ENCODE measurements at regions not wholly inside any gene's neighbourhood (a gene's known extent, or its start where the extent isn't known, plus 50 kb on each side); places are given as distances from the start of the nearest gene placed in this dataset.
"Not testable (repeated sequence)": the region's sequence is repeated elsewhere in the genome, so short reads cannot be mapped to it uniquely, and the experiment has no call there.

DNA sequence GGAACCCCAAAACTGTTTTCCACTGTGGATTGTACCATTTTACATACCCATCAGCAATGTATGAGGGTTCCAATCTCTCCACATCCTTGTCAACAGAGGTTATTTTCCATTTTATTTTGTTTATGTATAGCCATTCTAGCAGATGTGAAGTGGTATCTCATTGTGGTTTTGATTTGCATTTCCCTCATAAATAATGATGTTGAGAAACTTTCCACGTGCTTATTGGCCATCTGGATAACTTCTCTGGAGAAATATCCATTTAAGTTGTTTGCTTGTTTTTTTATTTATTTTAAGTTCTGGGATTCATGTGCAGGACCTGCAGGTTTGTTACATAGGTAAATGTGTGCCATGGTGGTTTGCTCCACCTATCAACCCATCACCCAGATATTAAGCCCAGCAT lies 280.2 kb upstream of the USP25 start:
- Histone ChIP-seq H3K4ac (ENCODE audit: low read length) (no peak overlapping the region), H2BK120ac (ENCODE audit: low read depth, low read length) (no peak overlapping the region), H3K9ac (ENCODE audit: low read depth, low read length, poor library complexity) (no peak overlapping the region), H3K18ac (ENCODE audit: low read length) (no peak overlapping the region), H2AFZ (ENCODE audit: low read length) (no peak overlapping the region), H4K91ac (ENCODE audit: low read depth, low read length, poor library complexity) (no peak overlapping the region), H2BK5ac (ENCODE audit: low read length) (no peak overlapping the region), H3K4me2 (ENCODE audit: insufficient read depth, low read length, poor library complexity, severe bottlenecking) (no peak overlapping the region), H3K23ac (ENCODE audit: low read depth, low read length, poor library complexity) (no peak overlapping the region), H3K9me3 (replicated peaks in 1 of 2; ENCODE audit: control insufficient read depth in 2 of 2, insufficient read depth in 1 of 2, low read depth in 1 of 2, low read length in 2 of 2) (peaks cover 0 to 23% of the 10 kb centered on the region in 2 donors), H3K27ac (replicated peaks; ENCODE audit: low read length) (no peak overlapping the region), H3K14ac (ENCODE audit: low read length) (no peak overlapping the region), H2BK12ac (ENCODE audit: low read length) (no peak overlapping the region), H3K79me1 (ENCODE audit: low read depth, low read length) (no peaks in the 10 kb centered on the region), H2BK15ac (ENCODE audit: low read length) (no peak overlapping the region), H3K4me1 (ENCODE audit: control insufficient read depth in 2 of 2, insufficient read depth in 1 of 2, low read depth in 1 of 2, low read length in 2 of 2) (peaks cover 6 to 7% of the 10 kb centered on the region in 2 donors), H2AK5ac (ENCODE audit: low read depth, low read length) (no peak overlapping the region), H4K8ac (ENCODE audit: low read depth, low read length) (no peak overlapping the region), H3K4me3 (ENCODE audit: low read length in 2 of 2) (no peak overlapping the region), H3K36me3 (replicated peaks in 1 of 2; ENCODE audit: control insufficient read depth in 2 of 2, insufficient read depth in 2 of 2, low read length in 2 of 2) (no peaks in the 10 kb centered on the region), H3K27me3 (ENCODE audit: control insufficient read depth in 3 of 3, insufficient read depth in 3 of 3, low read depth in 1 of 3, low read length in 3 of 3) (no peaks in the 10 kb centered on the region)
- DNase-seq (ENCODE audit: low spot score): no peak
- WGBS, 2 donors (ENCODE audit: extremely low coverage in 2 of 2, insufficient read length in 2 of 2, insufficient replicate concordance in 1 of 2): no CpG with 5 or more reads among the region's 1 CpG

DNA sequence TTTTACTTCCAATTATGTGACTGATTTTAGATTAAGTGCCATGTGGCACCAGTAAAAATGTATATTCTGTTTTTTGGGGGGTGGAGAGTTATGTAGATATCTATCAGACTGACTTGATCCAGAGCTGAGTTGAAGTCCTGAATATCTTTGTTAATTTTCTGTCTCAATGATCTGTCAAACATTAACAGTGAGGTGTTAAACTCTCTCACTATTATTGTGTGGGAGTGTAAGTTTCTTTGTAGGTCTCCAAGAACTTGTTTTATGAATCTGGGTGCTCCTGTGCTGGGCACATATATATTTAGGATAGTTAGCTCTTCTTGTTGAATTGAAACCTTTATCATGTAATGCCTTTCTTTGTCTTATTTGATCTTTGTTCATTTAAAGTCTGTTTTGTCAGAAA lies 276.5 kb upstream of the USP25 start:
- H3K79me1 ChIP-seq (ENCODE audit: low read depth, low read length): no peaks in the 10 kb centered on the region
- H3K27ac ChIP-seq (replicated peaks; ENCODE audit: low read length): no peak overlapping the region
- H3K9me3 ChIP-seq (replicated peaks in 1 of 2; ENCODE audit: control insufficient read depth in 2 of 2, insufficient read depth in 1 of 2, low read depth in 1 of 2, low read length in 2 of 2): peaks cover 0 to 21% of the 10 kb centered on the region in 2 donors
- H2BK120ac ChIP-seq (ENCODE audit: low read depth, low read length): no peak overlapping the region
- no peak overlapping the region for H2AFZ ChIP-seq (ENCODE audit: low read length)
- H2BK5ac ChIP-seq (ENCODE audit: low read length): no peak overlapping the region
- H3K4me1 ChIP-seq (ENCODE audit: control insufficient read depth in 2 of 2, insufficient read depth in 1 of 2, low read depth in 1 of 2, low read length in 2 of 2): peaks cover 0 to 2% of the 10 kb centered on the region in 2 donors
- no peaks in the 10 kb centered on the region for H3K27me3 ChIP-seq (ENCODE audit: control insufficient read depth in 3 of 3, insufficient read depth in 3 of 3, low read depth in 1 of 3, low read length in 3 of 3)
- H3K4me3 ChIP-seq (ENCODE audit: low read length in 2 of 2): no peak overlapping the region
- no peak overlapping the region for H4K8ac ChIP-seq (ENCODE audit: low read depth, low read length)
- H3K18ac ChIP-seq (ENCODE audit: low read length): no peak overlapping the region
- no peak overlapping the region for H2AK5ac ChIP-seq (ENCODE audit: low read depth, low read length)
- H3K23ac ChIP-seq (ENCODE audit: low read depth, low read length, poor library complexity): no peak overlapping the region
- no peak overlapping the region for H3K14ac ChIP-seq (ENCODE audit: low read length)
- DNase-seq (ENCODE audit: low spot score): no peak
- no peak overlapping the region for H4K91ac ChIP-seq (ENCODE audit: low read depth, low read length, poor library complexity)
- no peak overlapping the region for H3K4ac ChIP-seq (ENCODE audit: low read length)
- H2BK12ac ChIP-seq (ENCODE audit: low read length): no peak overlapping the region
- no peak overlapping the region for H3K4me2 ChIP-seq (ENCODE audit: insufficient read depth, low read length, poor library complexity, severe bottlenecking)
- H2BK15ac ChIP-seq (ENCODE audit: low read length): no peak overlapping the region
- no peaks in the 10 kb centered on the region for H3K36me3 ChIP-seq (replicated peaks in 1 of 2; ENCODE audit: control insufficient read depth in 2 of 2, insufficient read depth in 2 of 2, low read length in 2 of 2)
- H3K9ac ChIP-seq (ENCODE audit: low read depth, low read length, poor library complexity): no peak overlapping the region

DNA sequence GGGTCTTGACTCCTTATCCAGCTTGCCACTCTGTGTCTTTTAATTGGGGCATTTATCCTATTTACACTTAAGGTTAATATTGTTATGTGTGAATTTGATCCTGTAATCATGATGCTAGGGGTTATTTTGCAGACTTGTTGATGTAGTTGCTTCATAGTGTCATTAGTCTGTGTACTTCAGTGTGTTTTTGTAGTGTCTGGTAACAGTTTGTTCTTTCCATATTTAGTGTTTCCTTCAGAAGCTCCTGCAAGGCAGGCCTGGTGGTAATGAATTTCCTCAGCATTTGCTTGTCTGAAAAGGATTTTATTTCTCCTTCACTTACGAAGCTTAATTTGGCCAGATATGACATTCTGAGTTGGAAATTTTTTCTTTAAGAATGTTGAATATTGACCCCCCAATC lies 276.0 kb upstream of the USP25 start:
- no CpG with 5 or more reads among the region's 1 CpG for WGBS, 2 donors (ENCODE audit: extremely low coverage in 2 of 2, insufficient read length in 2 of 2, insufficient replicate concordance in 1 of 2)

DNA sequence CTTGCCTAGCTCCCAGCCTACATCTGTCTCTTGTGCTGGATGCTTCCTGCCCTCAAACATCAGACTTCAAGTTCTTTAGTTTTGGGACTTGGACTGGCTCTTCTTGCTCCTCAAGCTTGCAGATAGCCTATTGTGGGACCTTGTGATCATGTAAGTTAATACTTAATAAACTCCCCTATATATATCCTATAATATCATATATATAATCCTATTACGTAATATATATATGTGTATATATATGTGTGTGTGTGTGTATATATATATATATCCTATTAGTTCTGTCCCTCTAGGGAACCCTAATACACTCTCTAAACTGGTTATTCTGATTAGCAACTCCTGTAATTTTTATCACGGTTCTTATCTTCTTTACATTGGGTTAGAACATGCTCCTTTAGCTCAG lies 274.9 kb upstream of the USP25 start:
- not testable (repeated sequence) for H2BK120ac ChIP-seq (ENCODE audit: low read depth, low read length); H3K79me1 ChIP-seq (ENCODE audit: low read depth, low read length); H2BK12ac ChIP-seq (ENCODE audit: low read length); H3K14ac ChIP-seq (ENCODE audit: low read length); H3K9ac ChIP-seq (ENCODE audit: low read depth, low read length, poor library complexity); H3K4ac ChIP-seq (ENCODE audit: low read length); H3K27me3 ChIP-seq (ENCODE audit: control insufficient read depth in 3 of 3, insufficient read depth in 3 of 3, low read depth in 1 of 3, low read length in 3 of 3); DNase-seq (ENCODE audit: low spot score); H3K23ac ChIP-seq (ENCODE audit: low read depth, low read length, poor library complexity); H4K8ac ChIP-seq (ENCODE audit: low read depth, low read length); H3K4me1 ChIP-seq (ENCODE audit: control insufficient read depth in 2 of 2, insufficient read depth in 1 of 2, low read depth in 1 of 2, low read length in 2 of 2); H3K27ac ChIP-seq (replicated peaks; ENCODE audit: low read length); H2BK15ac ChIP-seq (ENCODE audit: low read length); H3K36me3 ChIP-seq (replicated peaks in 1 of 2; ENCODE audit: control insufficient read depth in 2 of 2, insufficient read depth in 2 of 2, low read length in 2 of 2); H3K18ac ChIP-seq (ENCODE audit: low read length); H2BK5ac ChIP-seq (ENCODE audit: low read length); H2AFZ ChIP-seq (ENCODE audit: low read length); H3K4me3 ChIP-seq (ENCODE audit: low read length in 2 of 2); H4K91ac ChIP-seq (ENCODE audit: low read depth, low read length, poor library complexity); H3K4me2 ChIP-seq (ENCODE audit: insufficient read depth, low read length, poor library complexity, severe bottlenecking); H2AK5ac ChIP-seq (ENCODE audit: low read depth, low read length)
- WGBS, 2 donors (ENCODE audit: extremely low coverage in 2 of 2, insufficient read length in 2 of 2, insufficient replicate concordance in 1 of 2): no CpG with 5 or more reads among the region's 2 CpGs
- peaks cover 0 to 13% of the 10 kb centered on the region in 2 donors for H3K9me3 ChIP-seq (replicated peaks in 1 of 2; ENCODE audit: control insufficient read depth in 2 of 2, insufficient read depth in 1 of 2, low read depth in 1 of 2, low read length in 2 of 2)

More for the DNA sequence above, 276.0 kb upstream of the USP25 start:
- H3K4ac ChIP-seq (ENCODE audit: low read length); H3K27ac ChIP-seq (replicated peaks; ENCODE audit: low read length); H2BK5ac ChIP-seq (ENCODE audit: low read length); H2BK15ac ChIP-seq (ENCODE audit: low read length); DNase-seq (ENCODE audit: low spot score); H3K4me3 ChIP-seq (ENCODE audit: low read length in 2 of 2); H3K4me1 ChIP-seq (ENCODE audit: control insufficient read depth in 2 of 2, insufficient read depth in 1 of 2, low read depth in 1 of 2, low read length in 2 of 2); H2AFZ ChIP-seq (ENCODE audit: low read length); H3K18ac ChIP-seq (ENCODE audit: low read length); H4K91ac ChIP-seq (ENCODE audit: low read depth, low read length, poor library complexity); H3K36me3 ChIP-seq (replicated peaks in 1 of 2; ENCODE audit: control insufficient read depth in 2 of 2, insufficient read depth in 2 of 2, low read length in 2 of 2); H3K23ac ChIP-seq (ENCODE audit: low read depth, low read length, poor library complexity); H2BK12ac ChIP-seq (ENCODE audit: low read length); H3K9ac ChIP-seq (ENCODE audit: low read depth, low read length, poor library complexity); H3K27me3 ChIP-seq (ENCODE audit: control insufficient read depth in 3 of 3, insufficient read depth in 3 of 3, low read depth in 1 of 3, low read length in 3 of 3); H3K79me1 ChIP-seq (ENCODE audit: low read depth, low read length); H4K8ac ChIP-seq (ENCODE audit: low read depth, low read length); H3K4me2 ChIP-seq (ENCODE audit: insufficient read depth, low read length, poor library complexity, severe bottlenecking); H3K14ac ChIP-seq (ENCODE audit: low read length); H2AK5ac ChIP-seq (ENCODE audit: low read depth, low read length); H2BK120ac ChIP-seq (ENCODE audit: low read depth, low read length): not testable (repeated sequence)
- peaks cover 0 to 16% of the 10 kb centered on the region in 2 donors for H3K9me3 ChIP-seq (replicated peaks in 1 of 2; ENCODE audit: control insufficient read depth in 2 of 2, insufficient read depth in 1 of 2, low read depth in 1 of 2, low read length in 2 of 2)
